ENCODE measurements at regions not wholly inside any gene's neighbourhood (a gene's known extent, or its start where the extent isn't known, plus 50 kb on each side); places are given as distances from the start of the nearest gene placed in this dataset.
A peak's percentile ranks its signal among the peaks of the same experiment; 100 is the strongest.
"Not testable (repeated sequence)": the region's sequence is repeated elsewhere in the genome, so short reads cannot be mapped to it uniquely, and the experiment has no call there.

DNA sequence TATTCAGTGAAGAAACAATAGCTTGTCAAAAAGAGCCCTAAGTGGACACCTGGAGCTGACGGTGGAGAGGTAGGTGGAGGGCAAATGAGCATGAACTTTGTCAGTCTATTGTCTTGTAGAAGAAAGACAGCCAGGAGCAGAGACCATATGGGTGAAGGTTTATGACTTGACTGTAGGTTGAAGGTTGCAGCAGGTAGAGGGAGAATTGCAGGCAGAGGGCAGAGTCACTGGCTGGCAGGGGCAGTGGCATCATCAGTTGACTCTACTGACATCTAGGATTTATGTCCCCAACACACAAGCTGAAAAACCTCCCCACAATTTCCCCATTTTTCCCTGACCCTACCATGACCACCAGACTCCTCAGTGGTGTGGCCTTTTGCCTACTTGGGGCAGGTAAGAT is 243.6 kb upstream of the PRSS58 start:
- DNase-seq (ENCODE audit: low read depth, low spot score), result no peak

DNA sequence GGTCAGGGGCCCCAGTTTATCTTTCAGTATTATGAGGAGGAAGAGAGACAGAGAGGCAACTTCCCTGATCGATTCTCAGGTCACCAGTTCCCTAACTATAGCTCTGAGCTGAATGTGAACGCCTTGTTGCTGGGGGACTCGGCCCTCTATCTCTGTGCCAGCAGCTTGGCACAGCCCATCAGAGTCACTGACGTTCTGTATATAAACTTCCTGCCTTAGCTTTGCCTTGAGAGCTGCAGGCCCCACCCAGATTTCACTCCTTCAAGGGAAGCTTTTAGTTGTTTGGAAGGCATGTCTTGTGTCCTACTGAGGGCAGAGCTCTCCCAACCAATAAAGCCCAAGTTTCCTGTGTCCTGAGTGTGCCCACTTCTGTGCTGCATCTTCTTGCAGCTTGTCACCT is 242.5 kb upstream of the PRSS58 start:
- DNase-seq (ENCODE audit: low read depth, low spot score), result no peak

DNA sequence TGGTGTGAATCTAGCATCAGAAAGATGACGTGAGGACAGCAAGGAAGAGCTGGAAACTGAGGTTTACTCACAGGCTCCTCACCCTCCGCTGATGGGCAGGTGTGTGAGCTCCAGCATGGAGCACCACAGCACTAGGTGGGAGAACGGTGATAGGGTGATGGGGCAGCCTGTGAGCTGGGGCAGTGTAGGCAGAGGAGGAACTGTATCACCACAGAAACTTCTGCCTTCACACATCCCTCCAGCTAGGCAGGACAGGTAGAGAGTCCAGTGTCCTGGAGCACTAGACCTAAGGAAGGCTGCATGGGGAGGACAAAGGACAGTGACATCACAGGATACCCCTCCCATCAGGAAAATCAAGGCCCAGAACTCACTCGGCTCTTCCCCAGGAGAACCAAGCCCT is 241.8 kb upstream of the PRSS58 start:
- no peak for DNase-seq (ENCODE audit: low read depth, low spot score)

DNA sequence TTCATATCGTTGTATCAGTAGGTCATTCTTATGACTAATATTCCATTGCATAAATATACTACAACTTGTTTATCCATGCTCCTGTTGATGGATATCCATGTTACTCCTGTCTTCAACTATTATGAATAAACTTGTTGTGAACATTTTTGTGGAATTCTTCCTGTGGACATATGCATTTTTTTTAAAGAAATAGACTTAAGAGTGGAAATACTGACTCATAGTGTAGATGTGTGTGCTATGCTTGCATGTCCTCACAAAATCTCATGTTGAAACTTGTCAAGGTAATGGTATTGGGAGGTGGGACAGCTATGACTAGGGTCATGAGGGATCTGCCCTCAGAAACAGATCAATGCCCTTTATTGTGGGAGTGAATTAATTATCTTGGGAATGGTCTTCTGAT is 240.5 kb upstream of the PRSS58 start:
- no peak for DNase-seq (ENCODE audit: low read depth, low spot score)

DNA sequence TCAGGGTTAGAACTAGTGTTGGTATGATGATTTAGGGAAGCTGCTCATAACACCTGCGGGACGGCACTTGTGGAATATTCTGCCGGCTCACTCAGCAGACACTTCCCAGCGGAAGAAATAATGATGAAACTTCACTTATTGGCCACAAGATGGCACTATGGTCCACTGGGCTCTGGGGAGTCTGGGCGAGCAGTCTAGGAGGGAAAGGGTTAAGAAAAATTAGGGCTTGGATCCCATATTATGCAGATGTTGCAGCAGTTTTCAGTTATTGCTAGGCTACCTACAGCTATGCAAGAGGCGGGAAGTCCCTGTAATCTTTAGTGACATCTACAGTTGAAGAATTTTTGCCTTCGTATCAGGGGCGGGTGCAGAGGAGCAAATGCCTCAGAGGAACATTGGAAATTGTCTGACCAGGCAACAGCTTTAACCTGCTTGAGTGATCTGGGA is 238.7 kb upstream of the PRSS58 start:
- DNase-seq (ENCODE audit: low read depth, low spot score), result no peak

DNA sequence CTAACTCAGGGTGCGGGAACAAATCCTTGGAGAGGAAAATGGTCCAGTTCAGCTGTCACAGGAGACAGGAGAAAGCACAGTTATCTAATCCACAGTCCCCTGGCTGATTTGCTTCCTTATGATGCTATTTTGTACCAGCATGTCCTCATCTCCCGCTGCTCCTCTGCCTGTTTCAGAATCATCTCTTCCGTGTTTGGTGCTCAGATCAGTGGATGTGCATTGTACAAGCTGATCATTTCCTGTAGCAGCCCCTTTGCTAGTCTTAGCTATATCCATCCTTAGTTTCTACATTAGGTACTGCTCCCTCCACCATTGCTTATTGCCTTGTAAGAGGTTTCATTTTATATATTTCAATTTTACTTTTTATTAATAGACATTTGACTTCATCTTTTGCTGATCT is 238.0 kb upstream of the PRSS58 start:
- DNase-seq (ENCODE audit: low read depth, low spot score), result not testable (repeated sequence)

DNA sequence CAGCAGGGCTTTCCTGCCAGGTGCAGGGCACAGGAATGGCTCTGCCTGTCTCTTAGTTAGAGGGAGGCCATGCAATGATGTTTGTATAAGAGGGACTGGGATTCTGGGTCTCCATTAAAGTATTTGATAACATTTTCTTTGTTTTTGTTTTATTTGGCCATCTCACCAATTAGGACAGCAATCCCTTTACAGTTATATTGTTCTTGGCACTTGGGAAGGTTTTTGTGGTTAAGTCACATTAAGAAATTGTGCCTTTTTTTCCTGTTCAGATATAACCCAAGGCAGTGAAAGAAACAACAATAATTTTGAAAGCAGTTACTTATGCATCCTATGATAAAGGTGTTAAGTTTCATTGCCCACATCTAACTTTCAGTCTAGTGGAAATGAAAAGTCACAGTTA is 237.4 kb upstream of the PRSS58 start:
- DNase-seq (ENCODE audit: low read depth, low spot score), result not testable (repeated sequence)

DNA sequence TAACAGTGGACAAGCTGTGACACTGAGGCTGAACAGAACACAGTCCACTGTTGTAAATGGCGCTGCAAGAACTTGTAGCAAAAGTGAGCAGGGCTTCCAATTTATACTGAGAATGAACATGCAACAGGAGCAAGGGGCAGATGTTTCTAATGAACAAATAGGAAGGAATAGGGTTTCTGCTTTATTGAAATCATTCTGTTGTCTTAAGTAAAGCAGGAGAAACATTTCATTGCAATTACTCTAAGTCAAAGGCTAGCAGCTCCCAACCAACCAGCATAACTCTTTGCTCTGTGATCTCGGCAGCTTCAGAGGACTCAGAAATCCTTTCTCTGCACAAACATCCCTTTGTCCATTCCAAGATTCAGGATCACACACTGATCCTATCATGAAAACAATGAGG is 236.2 kb upstream of the PRSS58 start:
- DNase-seq (ENCODE audit: low read depth, low spot score), result no peak

DNA sequence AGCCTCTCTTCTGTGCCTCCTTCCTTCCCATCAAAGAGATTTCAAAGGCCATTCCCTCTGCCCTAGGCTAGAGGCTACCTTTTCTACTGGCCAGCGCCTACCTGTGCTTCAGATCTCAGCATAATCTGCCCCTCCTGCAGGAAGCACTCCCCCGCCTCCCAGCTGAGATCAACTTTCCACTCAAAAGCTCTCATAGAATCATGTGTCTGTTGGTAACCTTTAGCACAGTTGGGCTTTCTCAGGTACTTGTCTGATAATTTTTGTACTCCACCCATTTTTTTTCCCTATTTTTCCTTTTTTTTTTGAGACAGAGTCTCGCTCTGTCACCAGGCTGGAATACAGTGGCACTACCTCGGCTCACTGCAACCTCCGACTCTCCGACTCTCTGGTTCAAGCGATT is 231.0 kb upstream of the PRSS58 start:
- no peak for DNase-seq (ENCODE audit: low read depth, low spot score)

DNA sequence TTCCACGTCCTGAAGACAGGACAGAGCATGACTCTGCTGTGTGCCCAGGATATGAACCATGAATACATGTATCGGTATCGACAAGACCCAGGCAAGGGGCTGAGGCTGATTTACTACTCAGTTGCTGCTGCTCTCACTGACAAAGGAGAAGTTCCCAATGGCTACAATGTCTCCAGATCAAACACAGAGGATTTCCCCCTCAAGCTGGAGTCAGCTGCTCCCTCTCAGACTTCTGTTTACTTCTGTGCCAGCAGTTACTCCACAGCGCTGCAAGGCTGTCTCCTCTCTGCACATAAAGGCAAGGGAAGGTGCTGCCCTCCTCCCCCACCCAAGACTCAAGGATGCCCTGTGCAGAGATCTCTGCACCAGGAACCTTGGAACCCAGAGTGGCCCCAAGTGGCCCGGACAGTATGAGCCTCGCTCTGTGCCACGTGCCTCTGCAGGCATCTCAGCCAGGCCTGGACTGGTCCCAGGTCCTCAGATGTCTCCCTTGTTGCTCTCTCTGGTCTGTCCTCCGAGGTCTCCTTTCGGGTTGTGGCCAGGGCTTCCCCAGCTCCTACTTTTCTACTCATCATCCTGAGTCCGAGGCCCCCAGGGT is 230.3 kb upstream of the PRSS58 start:
- no peak for DNase-seq (ENCODE audit: low read depth, low spot score)

DNA sequence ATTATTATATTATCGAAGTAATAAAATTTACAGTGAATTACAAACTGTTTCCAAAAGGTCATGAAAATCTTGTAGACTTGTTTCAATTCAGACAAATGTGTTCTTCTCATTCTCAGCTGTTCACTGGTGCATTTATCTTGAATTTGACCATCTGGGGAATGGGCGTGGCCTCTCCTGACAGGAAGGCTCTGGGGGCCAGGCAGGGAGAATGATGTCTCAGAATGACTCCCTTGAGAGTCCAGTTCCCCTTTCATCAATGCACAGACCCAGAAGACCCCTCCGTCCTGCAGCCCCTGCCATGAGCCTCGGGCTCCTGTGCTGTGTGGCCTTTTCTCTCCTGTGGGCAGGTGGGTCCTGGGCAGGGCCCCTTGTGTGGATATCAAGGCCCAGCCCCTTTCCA is 229.7 kb upstream of the PRSS58 start:
- not testable (repeated sequence) for DNase-seq (ENCODE audit: low read depth, low spot score)

DNA sequence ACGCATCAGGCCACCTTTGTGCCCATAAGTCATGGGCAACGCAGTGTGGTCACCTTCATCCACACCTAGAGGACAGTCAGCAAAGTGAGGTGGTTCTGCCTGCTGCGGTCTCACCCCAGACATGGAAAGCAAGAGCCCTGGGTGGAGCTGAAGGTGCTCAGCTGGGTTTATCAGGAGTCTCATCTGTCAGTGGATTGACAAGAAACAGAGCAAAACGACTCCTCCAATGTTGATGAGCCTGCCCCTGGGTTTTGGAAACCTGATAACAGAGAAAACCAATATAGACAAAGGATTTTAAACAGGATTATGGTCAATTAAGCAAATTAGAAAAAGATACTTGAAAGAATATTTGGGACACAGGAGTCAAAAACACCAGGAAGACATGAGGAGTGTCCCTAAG is 229.3 kb upstream of the PRSS58 start:
- DNase-seq (ENCODE audit: low read depth, low spot score), result no peak

DNA sequence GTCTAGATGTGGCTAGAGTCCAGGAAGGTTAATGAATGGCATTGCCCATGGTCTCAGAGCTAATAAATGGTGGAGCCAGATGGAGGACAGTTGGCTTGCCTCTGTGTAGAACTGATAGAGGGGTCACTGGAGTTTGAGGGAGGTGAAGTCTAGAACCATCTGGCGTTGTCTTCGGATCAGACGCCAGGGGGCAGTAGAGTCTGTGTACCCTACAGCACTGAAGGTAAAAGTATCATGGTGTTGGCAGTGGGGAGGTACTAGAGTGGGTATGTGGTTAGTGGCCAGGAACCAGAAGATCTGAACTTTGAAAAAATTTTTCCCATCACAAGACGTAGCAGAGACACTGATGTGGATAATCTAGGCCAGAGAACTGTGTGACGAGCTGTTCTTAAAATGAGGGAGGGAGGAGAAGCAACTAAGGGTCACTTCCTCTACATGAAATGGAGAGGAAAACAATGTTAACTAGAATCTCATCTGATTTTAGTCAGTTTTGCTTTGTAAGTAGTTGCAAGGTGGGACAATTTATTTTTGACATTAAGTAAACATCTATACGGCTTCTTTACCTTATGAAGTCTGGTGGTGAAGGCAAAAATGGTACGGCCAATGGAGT is 227.9 kb upstream of the PRSS58 start:
- no peak for DNase-seq (ENCODE audit: low read depth, low spot score)

DNA sequence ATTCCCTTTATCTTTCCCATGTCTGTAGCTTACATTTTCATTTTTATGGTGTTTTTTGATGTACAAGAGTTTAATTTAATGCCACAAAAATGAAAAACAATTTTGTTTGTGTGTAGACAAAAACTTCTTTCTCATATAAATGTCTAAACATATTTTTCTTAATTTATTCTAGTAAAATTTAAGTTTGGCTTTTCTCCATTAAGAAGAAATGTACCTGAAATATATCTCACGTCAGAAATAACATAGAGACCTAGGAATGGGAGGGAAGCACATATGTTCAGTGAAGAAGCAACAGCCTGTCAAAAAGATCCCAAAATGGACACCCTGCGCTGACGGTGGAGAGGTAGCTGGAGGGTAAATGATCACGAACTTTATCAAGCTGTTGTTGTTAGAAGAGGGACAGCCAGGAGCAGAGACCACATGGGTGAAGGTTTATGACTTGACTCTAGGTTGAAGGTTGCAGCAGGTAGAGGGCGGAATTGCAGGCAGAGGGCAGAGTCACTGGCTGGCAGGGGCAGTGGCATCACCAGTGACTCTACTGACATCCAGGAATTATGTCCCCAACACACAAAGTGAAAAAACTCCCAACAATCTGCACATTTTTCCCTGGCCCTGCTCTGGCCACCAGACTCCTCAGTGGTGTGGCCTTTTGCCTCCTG is 225.9 kb upstream of the PRSS58 start:
- DNase-seq (ENCODE audit: low read depth, low spot score), result no peak

DNA sequence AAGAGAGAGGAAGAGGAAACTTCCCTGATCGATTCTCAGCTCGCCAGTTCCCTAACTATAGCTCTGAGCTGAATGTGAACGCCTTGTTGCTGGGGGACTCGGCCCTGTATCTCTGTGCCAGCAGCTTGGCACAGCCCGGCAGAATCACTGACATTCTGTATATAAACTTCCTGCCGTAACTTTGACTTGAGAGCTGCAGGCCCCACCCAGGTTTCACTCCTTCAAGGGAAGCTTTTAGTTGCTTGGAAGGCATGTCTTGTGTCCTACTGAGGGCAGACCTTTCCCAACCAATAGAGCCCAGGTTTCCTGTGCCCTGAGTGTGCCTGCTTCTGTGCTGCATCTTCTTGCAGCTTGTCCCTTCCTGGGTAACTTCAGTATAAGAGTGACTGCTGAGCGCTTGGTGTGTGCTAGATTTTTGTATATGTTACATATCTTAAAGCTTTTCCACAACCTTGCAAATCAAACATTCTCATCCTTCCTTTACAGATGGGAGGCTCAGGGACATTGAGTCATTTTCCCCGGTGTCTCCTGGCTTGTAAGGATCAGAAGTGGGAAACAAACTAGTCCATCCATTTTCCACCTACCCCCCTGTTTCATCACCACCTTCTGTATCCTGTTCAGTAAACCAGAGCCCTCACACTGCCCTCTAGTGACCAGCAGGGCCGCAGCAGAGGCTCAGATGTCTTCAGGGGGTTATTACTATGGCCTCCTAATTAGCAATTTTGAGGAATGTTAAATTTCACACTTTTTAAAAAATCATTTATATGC is 225.2 kb upstream of the PRSS58 start:
- DNase-seq (ENCODE audit: low read depth, low spot score), result peak; percentile 7

DNA sequence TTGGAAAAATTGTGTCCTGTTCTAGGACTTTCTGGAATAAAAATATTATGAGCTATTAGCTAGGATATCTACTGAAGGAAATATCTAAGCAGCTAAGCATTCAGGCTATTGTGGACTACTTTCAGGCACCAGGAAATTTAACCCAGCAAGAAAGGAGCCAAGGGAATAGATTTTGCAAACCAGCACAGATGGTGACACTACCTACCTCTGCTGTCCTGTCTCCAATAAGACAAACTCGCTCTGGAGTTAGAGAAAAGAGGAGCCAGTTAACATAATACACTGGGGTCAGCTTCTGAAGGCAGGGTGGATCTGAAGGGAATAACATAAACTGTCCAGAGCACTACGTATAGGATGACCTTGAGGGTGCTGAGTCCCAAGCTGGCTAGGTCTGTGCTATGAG is 223.7 kb upstream of the PRSS58 start:
- no peak for DNase-seq (ENCODE audit: low read depth, low spot score)

DNA sequence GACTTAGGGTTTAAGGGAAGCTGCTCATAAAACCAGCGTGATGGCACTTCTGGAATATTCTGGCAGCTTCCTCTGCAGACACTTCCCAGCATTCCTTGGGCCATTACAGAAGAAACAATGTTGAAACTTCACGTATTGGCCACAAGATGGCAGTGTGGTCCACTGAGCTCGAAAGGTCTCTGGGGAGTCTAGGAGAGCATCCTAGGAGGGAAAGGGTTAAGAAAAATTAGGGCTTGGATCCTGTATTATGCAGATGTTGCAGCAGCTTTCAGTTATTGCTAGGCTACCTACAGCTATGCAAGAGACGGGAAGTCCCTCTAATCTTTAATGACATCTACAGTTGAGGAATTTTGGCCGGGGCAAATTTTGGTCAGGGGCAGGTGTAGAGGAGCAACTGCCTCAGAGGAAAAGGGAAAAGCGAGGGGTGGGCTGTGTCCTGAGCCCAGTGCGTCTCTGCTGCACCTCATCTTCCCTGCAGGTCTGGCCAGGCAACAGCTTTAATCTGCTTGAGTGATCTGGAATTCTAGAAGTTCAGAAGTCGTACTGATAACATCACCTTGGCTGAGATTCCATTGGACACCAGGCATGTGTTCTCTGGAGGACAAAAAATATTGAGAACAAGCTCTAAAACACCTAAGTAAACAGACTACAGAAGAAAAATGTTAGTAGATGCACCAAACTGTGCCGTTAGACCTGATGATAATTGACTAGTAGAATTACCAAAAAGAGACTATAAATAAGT is 220.8 kb upstream of the PRSS58 start:
- no peak for DNase-seq (ENCODE audit: low read depth, low spot score)

DNA sequence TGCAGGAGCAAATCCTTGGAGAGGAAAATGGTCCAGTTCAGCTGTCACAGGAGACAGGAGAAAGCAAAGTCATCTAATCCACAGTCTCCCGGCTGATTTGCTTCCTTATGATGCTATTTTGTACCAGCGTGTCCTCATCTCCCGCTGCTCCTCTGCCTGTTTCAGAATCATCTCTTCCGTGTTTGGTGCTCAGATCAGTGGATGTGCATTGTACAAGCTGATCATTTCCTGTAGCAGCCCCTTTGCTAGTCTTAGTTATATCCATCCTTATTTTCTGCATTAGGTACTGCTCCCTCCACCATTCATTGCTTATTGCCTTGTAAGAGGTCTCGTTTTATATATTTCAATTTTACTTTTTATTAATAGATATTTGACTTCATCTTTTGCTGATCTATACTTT is 219.9 kb upstream of the PRSS58 start:
- DNase-seq (ENCODE audit: low read depth, low spot score), result not testable (repeated sequence)

DNA sequence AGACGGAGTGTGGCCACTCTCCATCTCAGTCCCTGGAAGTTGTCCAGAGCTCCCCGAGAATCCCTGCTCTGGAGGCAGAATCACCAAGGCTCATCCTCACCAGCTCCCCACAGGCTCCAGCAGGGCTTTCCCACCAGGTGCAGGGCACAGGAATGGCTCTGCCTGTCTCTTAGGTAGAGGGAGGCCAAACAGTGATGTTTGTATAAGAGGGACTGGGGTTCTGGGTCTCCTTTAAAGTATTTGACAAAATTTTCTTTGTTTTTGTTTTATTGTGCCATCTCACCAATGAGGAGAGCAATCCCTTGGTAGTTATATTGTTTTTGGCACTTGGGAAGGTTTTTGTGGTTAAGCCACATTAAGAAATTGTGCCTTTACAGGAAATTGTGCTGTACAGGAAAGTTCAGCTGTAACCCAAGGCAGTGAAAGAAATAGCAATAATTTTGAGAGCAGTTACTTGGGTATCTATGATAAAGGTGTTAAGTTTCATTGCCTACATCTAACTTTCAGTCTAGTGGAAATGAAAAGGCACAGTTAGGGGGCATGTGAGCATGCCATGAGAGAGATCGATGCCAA is 219.3 kb upstream of the PRSS58 start:
- no peak for DNase-seq (ENCODE audit: low read depth, low spot score)

DNA sequence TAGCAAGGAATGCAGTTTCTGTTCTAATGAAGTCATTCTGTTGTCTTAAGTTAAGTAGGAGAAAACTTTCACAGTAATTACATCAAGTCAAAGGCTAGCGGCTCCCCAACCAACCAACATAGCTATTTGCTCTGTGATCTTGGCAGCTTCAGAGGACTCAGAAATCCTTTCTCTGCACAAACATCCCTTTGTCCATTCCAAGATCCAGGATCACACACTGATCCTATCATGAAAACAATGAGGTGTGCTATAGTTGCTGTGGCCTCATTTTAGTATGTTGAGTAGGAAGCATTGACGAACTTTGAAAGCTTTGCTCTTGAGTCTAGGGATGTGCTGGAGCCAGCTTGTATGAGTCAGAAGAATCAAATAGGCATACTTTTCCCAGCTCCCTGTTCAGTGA is 218.2 kb upstream of the PRSS58 start:
- DNase-seq (ENCODE audit: low read depth, low spot score), result no peak

DNA sequence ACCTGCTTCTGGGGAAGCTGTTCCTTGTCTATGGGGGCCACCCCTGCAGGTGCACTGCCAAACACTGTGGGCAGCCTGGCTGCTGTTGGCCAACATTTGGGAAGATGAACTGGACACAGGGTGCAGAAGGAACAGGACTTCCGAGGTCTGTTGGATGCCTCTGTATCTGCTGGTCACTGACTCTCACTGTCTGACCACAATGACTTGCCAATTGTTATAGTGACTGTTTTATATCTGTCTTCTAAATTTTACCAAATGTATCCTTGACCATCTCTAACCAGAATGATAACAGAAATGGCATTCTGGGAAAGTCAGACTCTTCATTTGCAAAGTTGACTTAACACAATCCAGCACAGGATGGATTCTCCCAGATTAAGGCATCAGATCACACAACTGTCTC is 214.0 kb upstream of the PRSS58 start:
- DNase-seq (ENCODE audit: low read depth, low spot score), result no peak

DNA sequence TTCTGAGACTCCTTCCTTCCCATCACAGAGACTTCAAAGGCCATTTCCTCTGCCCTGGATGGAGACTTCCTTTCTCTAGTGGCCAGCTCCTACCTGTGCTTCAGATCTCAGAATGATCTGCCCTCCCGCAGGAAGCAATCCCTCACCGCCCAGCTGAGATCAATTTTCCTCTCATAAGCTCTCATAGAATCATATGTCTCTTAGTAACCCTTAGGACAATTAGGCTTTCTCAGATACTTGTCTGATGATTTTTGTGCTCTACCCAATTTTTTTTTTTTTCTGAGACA is 212.6 kb upstream of the PRSS58 start:
- no peak for DNase-seq (ENCODE audit: low read depth, low spot score)

All from activated naive CD8-positive, alpha-beta T cell treated with anti-CD3 and anti-CD28 coated beads, Interleukin-2, amount 50 U/mL, for 16 hours (primary cell).